ENCODE measurements at regions not wholly inside any gene's neighbourhood (a gene's known extent, or its start where the extent isn't known, plus 50 kb on each side); places are given as distances from the start of the nearest gene placed in this dataset.
"Not testable (repeated sequence)": the region's sequence is repeated elsewhere in the genome, so short reads cannot be mapped to it uniquely, and the experiment has no call there.

GRCh38 chr19:29154163-29154562, 58.8 kb downstream of the UQCRFS1 start:
- no peak for DNase-seq (ENCODE audit: low read depth)

- DNase-seq (ENCODE audit: low read depth), result no peak
Measured at GRCh38 chr19:29145756-29146155, 67.2 kb downstream of the UQCRFS1 start.

- no peak for DNase-seq (ENCODE audit: low read depth)
Measured at GRCh38 chr19:29143183-29143582, 69.8 kb downstream of the UQCRFS1 start.

- no peak for DNase-seq (ENCODE audit: low read depth)
Measured at GRCh38 chr19:29139227-29139626, 73.7 kb downstream of the UQCRFS1 start.

GRCh38 chr19:29138206-29138605, 74.7 kb downstream of the UQCRFS1 start:
- not testable (repeated sequence) for DNase-seq (ENCODE audit: low read depth)

GRCh38 chr19:29131456-29131855, 81.5 kb downstream of the UQCRFS1 start:
- DNase-seq (ENCODE audit: low read depth), result no peak

GRCh38 chr19:29129148-29129547, 83.8 kb downstream of the UQCRFS1 start:
- no peak for DNase-seq (ENCODE audit: low read depth)

- DNase-seq (ENCODE audit: low read depth), result no peak
Measured at GRCh38 chr19:29128203-29128602, 84.7 kb downstream of the UQCRFS1 start.

- DNase-seq (ENCODE audit: low read depth), result no peak
Measured at GRCh38 chr19:29122185-29122584, 90.8 kb downstream of the UQCRFS1 start.

GRCh38 chr19:29121684-29122083, 91.3 kb downstream of the UQCRFS1 start:
- DNase-seq (ENCODE audit: low read depth), result no peak

- DNase-seq (ENCODE audit: low read depth), result no peak
Measured at GRCh38 chr19:29120466-29120865, 92.5 kb downstream of the UQCRFS1 start.

- no peak for DNase-seq (ENCODE audit: low read depth)
Measured at GRCh38 chr19:29119590-29119989, 93.4 kb downstream of the UQCRFS1 start.

- DNase-seq (ENCODE audit: low read depth), result no peak
Measured at GRCh38 chr19:29118389-29118788, 94.6 kb downstream of the UQCRFS1 start.

GRCh38 chr19:29117926-29118325, 95.0 kb downstream of the UQCRFS1 start:
- DNase-seq (ENCODE audit: low read depth), result no peak

- no peak for DNase-seq (ENCODE audit: low read depth)
Measured at GRCh38 chr19:29115181-29115580, 97.8 kb downstream of the UQCRFS1 start.

- no peak for DNase-seq (ENCODE audit: low read depth)
Measured at GRCh38 chr19:29113838-29114237, 99.1 kb downstream of the UQCRFS1 start.

- DNase-seq (ENCODE audit: low read depth), result no peak
Measured at GRCh38 chr19:29111576-29111975, 101.4 kb downstream of the UQCRFS1 start.

- DNase-seq (ENCODE audit: low read depth), result no peak
Measured at GRCh38 chr19:29107831-29108230, 105.1 kb downstream of the UQCRFS1 start.

GRCh38 chr19:29106346-29106885, 106.5 kb downstream of the UQCRFS1 start:
- DNase-seq (ENCODE audit: low read depth), result no peak

GRCh38 chr19:29105629-29106292, 107.2 kb downstream of the UQCRFS1 start:
- no peak for DNase-seq (ENCODE audit: low read depth)

- DNase-seq (ENCODE audit: low read depth), result no peak
Measured at GRCh38 chr19:29104605-29105241, 108.2 kb downstream of the UQCRFS1 start.

- DNase-seq (ENCODE audit: low read depth), result no peak
Measured at GRCh38 chr19:29098863-29099481, 114.0 kb downstream of the UQCRFS1 start.

- DNase-seq (ENCODE audit: low read depth), result no peak
Measured at GRCh38 chr19:29098091-29098490, 114.9 kb downstream of the UQCRFS1 start.

Data from activated T-helper 9 cell treated with anti-CD3 and anti-CD28 coated beads, Interleukin-2, amount 50 U/mL, for 16 hours (primary cell).